Effector memory CD8-positive, alpha-beta T cell (primary cell): ENCODE measurements at regions not wholly inside any gene's neighbourhood (a gene's known extent, or its start where the extent isn't known, plus 50 kb on each side); places are given as distances from the start of the nearest gene placed in this dataset.

ENCODE experiments used
- ATAC-seq: fragments of 150-1000 bp; cut with Tn5 transposase; replicated peaks from 2 replicates; pipeline ENCODE4 v1.10.0; 2021; ENCODE audit warnings: mild to moderate bottlenecking, moderate library complexity
- DNase-seq, 3 experiments: peaks; one replicate each; pipeline ENCODE4 v3.0.0; 2021
- H3K27ac Mint-ChIP-seq, 2 donors: one replicate each; pipeline ENCODE4 v1.8.0; 2022; ENCODE audit warnings: mild to moderate bottlenecking in 2 of 2, mixed read lengths in 2 of 2, moderate library complexity in 2 of 2
- H3K27me3 Mint-ChIP-seq, 2 donors: one replicate each; pipeline ENCODE4 v1.8.0; 2022; ENCODE audit warnings: mixed read lengths in 2 of 2
- H3K36me3 Mint-ChIP-seq: one replicate; pipeline ENCODE4 v1.8.0; 2022; ENCODE audit warnings: mild to moderate bottlenecking, moderate library complexity, mixed read lengths; ENCODE audit not compliant: insufficient read depth
- H3K4me1 Mint-ChIP-seq, 2 donors: one replicate each; pipeline ENCODE4 v1.8.0; 2022; ENCODE audit warnings: low read depth in 2 of 2, mixed read lengths in 2 of 2
- H3K4me3 Mint-ChIP-seq, 2 donors: one replicate each; pipeline ENCODE4 v1.8.0; 2022; ENCODE audit warnings: mild to moderate bottlenecking in 2 of 2, mixed read lengths in 2 of 2, moderate library complexity in 2 of 2
- H3K9me3 Mint-ChIP-seq, 2 donors: one replicate each; pipeline ENCODE4 v1.8.0; 2022; ENCODE audit warnings: mixed read lengths in 2 of 2

- no peak overlapping the region for H3K27ac Mint-ChIP-seq
These were observed 415.1 kb upstream of the FZD8 start for GRCh38 chr10:36057180-36057579.

DNA sequence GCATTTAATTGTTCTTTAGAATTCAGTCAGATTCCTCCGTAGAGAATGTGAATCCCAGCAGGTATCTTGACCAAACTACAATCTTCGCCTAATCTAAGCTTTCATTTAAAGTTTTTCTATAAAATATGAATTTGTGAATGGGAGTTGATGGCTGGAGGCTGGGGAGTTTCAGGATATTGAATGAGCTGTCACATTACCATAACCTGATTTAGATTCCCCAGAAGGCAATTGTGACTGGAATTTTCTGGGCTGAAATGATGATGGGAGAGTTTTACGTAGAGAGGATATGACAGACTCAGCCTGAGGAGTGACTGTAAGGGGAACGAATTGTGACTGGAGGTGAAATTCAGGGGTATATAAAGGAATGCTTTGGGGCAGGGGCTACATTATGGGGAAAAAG lies 411.7 kb upstream of the FZD8 start:
- H3K36me3 Mint-ChIP-seq = no peaks in the 10 kb centered on the region
- H3K4me3 Mint-ChIP-seq = no peak overlapping the region
- H3K9me3 Mint-ChIP-seq = peaks cover 0 to 10% of the 10 kb centered on the region in 2 donors
- ATAC-seq (no peak), DNase-seq (no peak)
- no peak overlapping the region for H3K27ac Mint-ChIP-seq
- H3K27me3 Mint-ChIP-seq = no peaks in the 10 kb centered on the region
- H3K4me1 Mint-ChIP-seq = no peaks in the 10 kb centered on the region

More at GRCh38 chr10:36057180-36057579, 415.1 kb upstream of the FZD8 start:
- Mint-ChIP-seq H3K4me3 (no peak overlapping the region), H3K27me3 (no peaks in the 10 kb centered on the region), H3K36me3 (no peaks in the 10 kb centered on the region), H3K9me3 (peaks cover 0 to 10% of the 10 kb centered on the region in 2 donors), H3K4me1 (no peaks in the 10 kb centered on the region)
- DNase-seq (no peak), ATAC-seq (no peak)

- ATAC-seq = no peak
- H3K4me1 Mint-ChIP-seq = no peaks in the 10 kb centered on the region
These were observed 411.2 kb upstream of the FZD8 start for GRCh38 chr10:36053271-36053670.

GRCh38 chr10:36051500-36051991 lies 409.4 kb upstream of the FZD8 start:
- no peak overlapping the region for H3K27ac Mint-ChIP-seq
- H3K9me3 Mint-ChIP-seq = peaks cover 0 to 10% of the 10 kb centered on the region in 2 donors
- no peak for DNase-seq
- no peaks in the 10 kb centered on the region for H3K36me3 Mint-ChIP-seq
- H3K27me3 Mint-ChIP-seq = no peaks in the 10 kb centered on the region
- no peak overlapping the region for H3K4me3 Mint-ChIP-seq
- no peak for ATAC-seq
- no peaks in the 10 kb centered on the region for H3K4me1 Mint-ChIP-seq

More at GRCh38 chr10:36053271-36053670, 411.2 kb upstream of the FZD8 start:
- no peak overlapping the region for H3K27ac Mint-ChIP-seq
- DNase-seq = no peak
- no peaks in the 10 kb centered on the region for H3K27me3 Mint-ChIP-seq
- no peak overlapping the region for H3K4me3 Mint-ChIP-seq
- no peaks in the 10 kb centered on the region for H3K36me3 Mint-ChIP-seq
- peaks cover 0 to 10% of the 10 kb centered on the region in 2 donors for H3K9me3 Mint-ChIP-seq

DNA sequence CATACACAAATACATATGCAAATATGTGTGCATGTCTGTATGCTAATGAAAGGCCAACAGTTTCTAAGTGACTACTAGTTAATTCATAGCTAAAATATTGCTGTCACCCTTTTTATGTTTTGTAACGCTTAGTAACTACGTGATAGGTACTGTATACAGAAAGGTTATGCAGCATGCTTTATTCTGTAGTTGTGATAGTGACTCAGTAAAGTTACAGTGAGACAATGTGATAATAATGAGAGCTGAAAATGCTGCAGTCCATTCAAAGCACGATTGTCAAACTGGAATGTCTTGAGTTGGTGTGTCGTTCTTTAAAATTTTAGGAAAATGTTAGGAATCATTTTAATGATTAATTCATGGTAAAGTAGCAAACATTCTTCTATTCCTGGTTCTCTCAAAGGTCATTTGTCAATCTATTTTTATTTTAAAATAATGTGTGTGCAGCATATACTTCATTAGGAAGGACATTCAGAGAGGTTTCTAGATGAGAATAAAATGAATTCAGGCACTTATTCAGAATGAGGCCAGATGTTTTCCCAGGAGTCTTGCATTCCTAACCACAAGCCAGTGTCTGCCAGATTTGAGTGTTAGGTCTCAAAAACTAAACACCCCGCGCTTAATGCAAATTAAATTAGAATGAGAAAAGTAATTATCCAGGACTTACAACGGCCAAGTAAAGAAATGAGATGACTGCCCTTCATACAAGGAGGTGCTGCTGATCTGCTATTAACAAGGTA lies 408.8 kb upstream of the FZD8 start:
- no peak for ATAC-seq
- Mint-ChIP-seq H3K4me3 (no peak overlapping the region), H3K27ac (no peak overlapping the region), H3K36me3 (no peaks in the 10 kb centered on the region), H3K27me3 (no peaks in the 10 kb centered on the region), H3K9me3 (peaks cover 0 to 8% of the 10 kb centered on the region in 2 donors), H3K4me1 (no peaks in the 10 kb centered on the region)
- DNase-seq = no peak

- peaks cover 0 to 6% of the 10 kb centered on the region in 2 donors for H3K9me3 Mint-ChIP-seq
- no peak for ATAC-seq
- no peak for DNase-seq
- no peaks in the 10 kb centered on the region for H3K27me3 Mint-ChIP-seq
- no peaks in the 10 kb centered on the region for H3K36me3 Mint-ChIP-seq
- H3K4me1 Mint-ChIP-seq = no peaks in the 10 kb centered on the region
- H3K4me3 Mint-ChIP-seq = no peak overlapping the region
- H3K27ac Mint-ChIP-seq = no peak overlapping the region
These were observed 406.7 kb upstream of the FZD8 start for GRCh38 chr10:36048780-36049179.

DNA sequence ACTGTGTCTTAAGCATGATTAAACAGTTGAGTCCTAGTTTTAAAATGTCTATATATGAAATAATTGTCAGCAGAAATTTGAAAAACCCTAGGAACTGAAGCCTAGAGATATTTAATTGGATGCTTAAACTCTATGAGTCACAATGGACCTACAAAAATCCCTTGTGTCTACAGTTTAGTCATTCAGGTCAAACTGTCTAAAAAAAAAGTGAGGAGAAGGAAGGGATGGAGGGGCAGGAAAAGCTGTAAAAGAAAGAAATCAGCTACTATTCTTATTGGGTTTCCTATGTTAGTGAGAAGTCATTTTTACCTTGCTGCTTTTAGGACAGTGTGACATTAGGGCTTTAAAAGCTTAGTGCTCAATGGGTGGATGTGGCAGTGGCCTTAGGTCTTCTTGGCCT lies 406.1 kb upstream of the FZD8 start:
- ATAC-seq (no peak), DNase-seq (no peak)
- H3K4me1 Mint-ChIP-seq = no peaks in the 10 kb centered on the region
- peaks cover 0 to 6% of the 10 kb centered on the region in 2 donors for H3K9me3 Mint-ChIP-seq
- H3K4me3 Mint-ChIP-seq = no peak overlapping the region
- H3K36me3 Mint-ChIP-seq = no peaks in the 10 kb centered on the region
- no peaks in the 10 kb centered on the region for H3K27me3 Mint-ChIP-seq
- H3K27ac Mint-ChIP-seq = no peak overlapping the region

DNA sequence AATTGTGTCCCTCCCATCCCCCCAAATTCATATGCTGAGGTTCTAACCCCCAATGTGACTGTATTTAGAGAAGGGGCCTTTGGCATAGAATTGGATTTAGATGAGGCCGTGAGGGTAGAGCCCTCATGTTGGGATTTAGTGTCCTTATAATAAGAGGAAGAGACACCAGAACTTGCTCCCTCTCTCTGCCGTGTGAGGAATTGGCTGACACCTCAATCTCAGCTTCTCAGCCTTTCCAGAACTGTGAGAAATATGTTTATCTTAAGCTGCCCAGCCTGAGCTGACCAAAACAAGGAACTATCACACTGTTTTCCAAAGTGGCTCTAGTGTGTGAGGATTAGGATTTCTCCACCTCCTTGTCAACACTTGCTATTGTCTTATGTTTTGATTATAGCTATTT lies 400.0 kb upstream of the FZD8 start:
- no peak for ATAC-seq
- H3K4me3 Mint-ChIP-seq = no peak overlapping the region

DNA sequence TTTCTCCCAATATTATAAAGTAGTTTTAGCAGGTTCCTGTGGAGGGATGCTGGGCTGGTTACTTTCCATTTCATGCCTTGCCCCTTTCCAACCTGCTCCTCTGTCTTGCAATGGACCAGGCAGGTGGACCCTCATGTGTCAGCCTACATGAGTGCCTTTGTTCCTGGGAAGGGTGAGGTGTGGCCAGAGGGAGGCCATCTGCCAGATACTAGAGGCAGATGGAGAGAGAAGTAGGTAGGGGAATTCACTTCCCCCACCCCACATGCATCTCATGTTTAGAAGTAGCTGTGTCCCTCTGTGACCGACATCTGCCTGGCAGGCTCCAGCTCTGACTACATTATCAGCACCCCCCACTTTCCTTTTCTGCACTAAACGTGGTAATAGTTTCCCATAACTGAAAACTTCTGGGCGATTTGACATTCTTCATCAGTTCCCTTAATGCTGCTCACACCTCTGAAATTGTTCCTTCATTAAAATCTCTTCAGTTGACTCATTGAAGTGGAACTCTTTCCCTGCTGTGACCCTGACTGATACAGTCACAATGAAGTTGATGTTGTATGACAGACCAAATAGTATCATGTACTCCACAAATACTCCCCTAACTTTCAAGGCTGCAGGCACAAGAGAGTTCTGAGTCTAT lies 396.3 kb upstream of the FZD8 start:
- ATAC-seq (no peak), DNase-seq (no peak)
- Mint-ChIP-seq H3K27me3 (no peaks in the 10 kb centered on the region), H3K4me1 (no peaks in the 10 kb centered on the region), H3K36me3 (no peaks in the 10 kb centered on the region), H3K4me3 (no peak overlapping the region), H3K27ac (no peak overlapping the region), H3K9me3 (peaks cover 8 to 11% of the 10 kb centered on the region in 2 donors)

More for the DNA sequence above, 400.0 kb upstream of the FZD8 start:
- no peak overlapping the region for H3K27ac Mint-ChIP-seq
- peaks cover 1 to 8% of the 10 kb centered on the region in 2 donors for H3K9me3 Mint-ChIP-seq
- no peaks in the 10 kb centered on the region for H3K27me3 Mint-ChIP-seq
- H3K4me1 Mint-ChIP-seq = no peaks in the 10 kb centered on the region
- no peaks in the 10 kb centered on the region for H3K36me3 Mint-ChIP-seq
- DNase-seq = no peak

DNA sequence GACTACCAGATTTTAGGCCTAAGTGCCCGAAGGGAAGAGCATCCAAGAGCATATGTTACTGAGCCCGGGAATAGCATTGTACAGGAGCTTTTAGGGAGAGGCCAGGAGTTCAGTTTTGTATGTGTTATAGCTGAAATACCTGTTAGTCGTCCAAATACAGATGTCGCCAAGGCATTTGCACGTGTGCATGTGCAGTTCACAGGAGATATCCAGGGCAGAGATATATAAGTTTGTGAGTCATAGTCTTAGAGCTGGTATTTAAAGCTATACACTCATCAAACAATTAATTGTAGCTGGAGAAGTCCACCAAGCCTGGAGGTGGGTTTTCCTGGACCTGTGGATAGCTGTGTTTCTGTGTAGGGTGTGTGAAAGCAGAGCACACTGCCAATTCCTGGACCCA lies 394.0 kb upstream of the FZD8 start:
- ATAC-seq (no peak), DNase-seq (no peak)
- Mint-ChIP-seq H3K27ac (no peak overlapping the region), H3K4me1 (no peaks in the 10 kb centered on the region), H3K36me3 (no peaks in the 10 kb centered on the region), H3K9me3 (peaks cover 8 to 10% of the 10 kb centered on the region in 2 donors), H3K27me3 (no peaks in the 10 kb centered on the region), H3K4me3 (no peak overlapping the region)

GRCh38 chr10:36033808-36034207 lies 391.7 kb upstream of the FZD8 start:
- ATAC-seq = no peak
- no peaks in the 10 kb centered on the region for H3K27me3 Mint-ChIP-seq

DNA sequence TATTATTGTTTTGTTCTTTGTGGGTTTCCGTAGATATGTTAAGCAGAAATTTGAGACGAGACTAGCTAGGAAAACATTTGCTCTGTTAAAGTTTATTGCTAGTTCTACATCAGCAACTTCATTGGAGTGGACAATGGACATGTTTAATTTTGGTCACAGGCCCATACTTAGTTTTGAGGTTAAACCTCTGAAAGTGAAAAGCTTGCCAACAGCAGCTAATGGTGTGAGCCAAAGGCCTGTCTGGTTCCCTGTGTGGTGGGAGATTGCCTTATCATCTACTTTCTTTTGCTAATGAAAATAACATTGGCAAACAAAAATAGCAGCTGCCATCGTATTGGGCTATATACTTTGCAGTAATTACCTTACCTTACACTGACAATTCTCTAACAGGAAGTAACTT lies 388.4 kb upstream of the FZD8 start:
- Mint-ChIP-seq H3K27ac (no peak overlapping the region), H3K27me3 (no peaks in the 10 kb centered on the region), H3K4me3 (no peak overlapping the region), H3K36me3 (no peaks in the 10 kb centered on the region), H3K4me1 (no peaks in the 10 kb centered on the region), H3K9me3 (peaks cover 14 to 16% of the 10 kb centered on the region in 2 donors)
- ATAC-seq (no peak), DNase-seq (no peak)

More at GRCh38 chr10:36033808-36034207, 391.7 kb upstream of the FZD8 start:
- DNase-seq = no peak
- H3K36me3 Mint-ChIP-seq = no peaks in the 10 kb centered on the region
- H3K4me1 Mint-ChIP-seq = no peaks in the 10 kb centered on the region
- no peak overlapping the region for H3K4me3 Mint-ChIP-seq
- H3K27ac Mint-ChIP-seq = no peak overlapping the region
- H3K9me3 Mint-ChIP-seq = peaks cover 0 to 10% of the 10 kb centered on the region in 2 donors

GRCh38 chr10:36026656-36027390 lies 384.7 kb upstream of the FZD8 start:
- H3K4me3 Mint-ChIP-seq = no peak overlapping the region
- H3K27me3 Mint-ChIP-seq = no peaks in the 10 kb centered on the region
- no peak for ATAC-seq
- no peaks in the 10 kb centered on the region for H3K36me3 Mint-ChIP-seq
- DNase-seq = no peak
- no peak overlapping the region for H3K27ac Mint-ChIP-seq
- H3K9me3 Mint-ChIP-seq = peaks cover 11 to 23% of the 10 kb centered on the region in 2 donors
- no peaks in the 10 kb centered on the region for H3K4me1 Mint-ChIP-seq
